GM18499 (cell line): ENCODE measurements at regions not wholly inside any gene's neighbourhood (a gene's known extent, or its start where the extent isn't known, plus 50 kb on each side); places are given as distances from the start of the nearest gene placed in this dataset.

Source experiments
- ATAC-seq: cut with Tn5 transposase; IDR thresholded peaks from one replicate; pipeline ENCODE4 v1.9.1; 2021; ENCODE audit warnings: moderate number of reproducible peaks; ENCODE audit not compliant: insufficient read depth, unreplicated experiment

GRCh38 chr10:2165771-2166460, 428.6 kb upstream of the ADARB2 start:
- no peak for ATAC-seq

- no peak for ATAC-seq
These were observed 413.0 kb upstream of the ADARB2 start for GRCh38 chr10:2150288-2150687.

GRCh38 chr10:2145926-2146478, 408.7 kb upstream of the ADARB2 start:
- no peak for ATAC-seq

GRCh38 chr10:2145491-2145890, 408.2 kb upstream of the ADARB2 start:
- no peak for ATAC-seq

GRCh38 chr10:2144584-2144983, 407.3 kb upstream of the ADARB2 start:
- no peak for ATAC-seq

- ATAC-seq = no peak
These were observed 406.0 kb upstream of the ADARB2 start for GRCh38 chr10:2143213-2143835.

- no peak for ATAC-seq
These were observed 402.4 kb upstream of the ADARB2 start for GRCh38 chr10:2139746-2140145.

- ATAC-seq = no peak
These were observed 400.3 kb upstream of the ADARB2 start for GRCh38 chr10:2137549-2138174.

- no peak for ATAC-seq
These were observed 393.5 kb upstream of the ADARB2 start for GRCh38 chr10:2130705-2131305.

- no peak for ATAC-seq
These were observed 391.7 kb upstream of the ADARB2 start for GRCh38 chr10:2128991-2129390.

- no peak for ATAC-seq
These were observed 386.8 kb upstream of the ADARB2 start for GRCh38 chr10:2124135-2124534.

- ATAC-seq = no peak
These were observed 385.3 kb upstream of the ADARB2 start for GRCh38 chr10:2122431-2123124.

GRCh38 chr10:2121929-2122328, 384.6 kb upstream of the ADARB2 start:
- no peak for ATAC-seq

- no peak for ATAC-seq
These were observed 384.0 kb upstream of the ADARB2 start for GRCh38 chr10:2121315-2121714.

- ATAC-seq = no peak
These were observed 383.4 kb upstream of the ADARB2 start for GRCh38 chr10:2120746-2121145.

- ATAC-seq = no peak
These were observed 382.0 kb upstream of the ADARB2 start for GRCh38 chr10:2119316-2119715.

GRCh38 chr10:2118201-2118600, 380.9 kb upstream of the ADARB2 start:
- no peak for ATAC-seq

- ATAC-seq = no peak
These were observed 380.3 kb upstream of the ADARB2 start for GRCh38 chr10:2117641-2118040.

GRCh38 chr10:2111965-2112364, 374.6 kb upstream of the ADARB2 start:
- no peak for ATAC-seq

- no peak for ATAC-seq
These were observed 371.2 kb upstream of the ADARB2 start for GRCh38 chr10:2108496-2108895.
